HepG2 (cell line): ENCODE measurements at regions not wholly inside any gene's neighbourhood (a gene's known extent, or its start where the extent isn't known, plus 50 kb on each side); places are given as distances from the start of the nearest gene placed in this dataset.

Source experiments
- ATAC-seq: fragments of 200-7000 bp; cut with Tn5 transposase; 3 replicates; pipeline ENCODE4 v1.9.1; 2020; ENCODE audit warnings: mild to moderate bottlenecking, moderate library complexity
- BruUV-seq: library from RNA; stranded (reverse); fragments of 400-500 nt; replicated peaks from 2 replicates; lab custom pipeline; 2021; lab: Mats Ljungman, UMichigan
- CTCF ChIA-PET: fragments of 300-600 bp; formaldehyde crosslinking; extraction: SDS; loops from one replicate; lab custom pipeline; 2021; ENCODE audit warnings: low total read pairs, inconsistent platforms, low intra/inter-chr PET ratio; lab: Yijun Ruan, JAX
- POLR2A ChIA-PET: fragments of 350-600 bp; sonication (Branson Sonifier 250); formaldehyde crosslinking; loops from one replicate; lab custom pipeline; 2020; ENCODE audit warnings: antibody characterized with exemption, inconsistent platforms; lab: Yijun Ruan, JAX
- DNase-seq: peaks from one replicate; pipeline ENCODE4 v3.0.0-alpha.2; 2015; ENCODE audit warnings: low spot score
- FAIRE-seq: peaks from 3 replicates; lab custom pipeline; 2011; peaks lifted over from hg19 to GRCh38; lab: Jason Lieb, UNC
- H2AFZ ChIP-seq: one replicate; pipeline ENCODE4 v1.6.1; 2011; ENCODE audit warnings: low read length, inconsistent platforms
- H3K27ac ChIP-seq: fragments of 300-600 bp; 3 replicates; pipeline ENCODE4 v1.8.0; 2011; ENCODE audit warnings: mixed run types, mild to moderate bottlenecking, mixed read lengths, low read length, inconsistent platforms; ENCODE audit not compliant: insufficient read depth; ENCODE audit errors: extremely low read length
- H3K27me3 ChIP-seq, 2 experiments: fragments of 200-600 bp in 1 of 2; 2 replicates in 1 of 2; 3 replicates in 1 of 2; pipeline versions ENCODE4 v1.6.0 to v1.8.0; 2011; ENCODE audit warnings: low read length in 2 of 2, mild to moderate bottlenecking in 2 of 2, moderate library complexity in 2 of 2, inconsistent platforms in 1 of 2; ENCODE audit not compliant: insufficient read depth in 2 of 2, control insufficient read depth in 1 of 2
- H3K36me3 ChIP-seq, 2 experiments: fragments of 200-600 bp in 1 of 2; replicated peaks in 1 of 2; 2 replicates in 1 of 2; 3 replicates in 1 of 2; pipeline versions ENCODE4 v1.5.1 to v1.8.0; 2011; ENCODE audit warnings: low read length in 2 of 2, inconsistent platforms in 1 of 2; ENCODE audit not compliant: insufficient read depth in 2 of 2, control insufficient read depth in 1 of 2
- H3K4me1 ChIP-seq: 2 replicates; pipeline ENCODE4 v1.5.1; 2012; ENCODE audit warnings: low read length, inconsistent platforms; ENCODE audit not compliant: insufficient read depth
- H3K4me2 ChIP-seq: 2 replicates; pipeline ENCODE4 v1.6.0; 2011; ENCODE audit warnings: low read depth, low read length, inconsistent platforms
- H3K4me3 ChIP-seq, 3 experiments: fragments of 200-600 bp in 1 of 3; sonication (generic), shearing (Covaris generic) in 1 of 3; replicated peaks in 1 of 3; 2 replicates each; pipeline ENCODE4 v1.5.1; 2011 to 2016; ENCODE audit warnings: low read length in 3 of 3, inconsistent platforms in 2 of 3, low read depth in 2 of 3, mild to moderate bottlenecking in 2 of 3, control low read depth in 1 of 3, mixed read lengths in 1 of 3; ENCODE audit not compliant: insufficient read depth in 1 of 3
- H3K79me2 ChIP-seq: one replicate; pipeline ENCODE4 v1.6.1; 2011; ENCODE audit warnings: low read length, inconsistent platforms; ENCODE audit not compliant: insufficient read depth
- H3K9ac ChIP-seq: 2 replicates; pipeline ENCODE4 v1.6.0; 2011; ENCODE audit warnings: mild to moderate bottlenecking, low read depth, low read length, inconsistent platforms; ENCODE audit not compliant: insufficient read depth
- H3K9me3 ChIP-seq: 2 replicates; pipeline ENCODE4 v1.5.1; 2012; ENCODE audit warnings: mild to moderate bottlenecking, low read length
- H4K20me1 ChIP-seq: 2 replicates; pipeline ENCODE4 v1.6.0; 2011; ENCODE audit warnings: inconsistent platforms, mild to moderate bottlenecking, low read length, moderate library complexity; ENCODE audit not compliant: insufficient read depth
- ELF3 ChIP-seq: IDR thresholded peaks from 2 replicates; pipeline ENCODE4 v1.6.1; 2016; ENCODE audit warnings: missing genetic modification reagents, missing compliant biosample characterization
- FOXP4 ChIP-seq: sonication (generic); formaldehyde crosslinking; IDR thresholded peaks from 2 replicates; pipeline ENCODE4 v1.4.0; 2020; ENCODE audit warnings: missing genetic modification reagents
- KAT2B ChIP-seq: fragments of 150-350 bp; IDR thresholded peaks from 2 replicates; pipeline ENCODE4 v1.6.1; 2014; ENCODE audit warnings: low read depth, low read length, borderline replicate concordance
- KIAA2018 ChIP-seq: sonication (generic); formaldehyde crosslinking; IDR thresholded peaks from 2 replicates; pipeline ENCODE4 v1.5.0; 2020; ENCODE audit warnings: mild to moderate bottlenecking, missing genetic modification reagents, borderline replicate concordance
- NCOA5 ChIP-seq: sonication (generic); formaldehyde crosslinking; IDR thresholded peaks from 2 replicates; pipeline ENCODE4 v1.4.0; 2020; ENCODE audit warnings: missing genetic modification reagents
- RNF219 ChIP-seq: sonication (generic); formaldehyde crosslinking; IDR thresholded peaks from 2 replicates; pipeline ENCODE4 v1.5.0; 2020; ENCODE audit warnings: mild to moderate bottlenecking, missing genetic modification reagents
- ZNF20 ChIP-seq: sonication (generic); formaldehyde crosslinking; IDR thresholded peaks from 2 replicates; pipeline ENCODE4 v1.4.0; 2020; ENCODE audit warnings: mild to moderate bottlenecking, moderate library complexity, missing genetic modification reagents
- ZNF615 ChIP-seq: sonication (generic); formaldehyde crosslinking; IDR thresholded peaks from 2 replicates; pipeline ENCODE4 v1.5.0; 2020; ENCODE audit warnings: mild to moderate bottlenecking, missing genetic modification reagents, borderline replicate concordance
- ZNF891 ChIP-seq: sonication (generic); formaldehyde crosslinking; IDR thresholded peaks from 2 replicates; pipeline ENCODE4 v1.5.0; 2020; ENCODE audit warnings: mild to moderate bottlenecking, missing genetic modification reagents
- WGBS: methylation state at CpG from one replicate; pipeline ENCODE4 v1.1.6; 2017; ENCODE audit warnings: low lambda C conversion rate; 5-methylcytosine and 5-hydroxymethylcytosine counted together
- in situ Hi-C: cut with HindIII; loops from 2 replicates; pipeline ENCODE4 v1.10.0; 2017; ENCODE audit warnings: low pct_unique_long_range_greater_than_20kb; ENCODE audit not compliant: extremely low pct_ligation_motif_present
- intact Hi-C: fragments of 100-400 bp; cut with micrococcal nuclease; formaldehyde crosslinking; loops from one replicate; pipeline ENCODE4 v1.10.0; 2022; ENCODE audit not compliant: unreplicated experiment
- TF ChIP-seq, protein P1 (sequence below): sonication (generic); formaldehyde crosslinking; IDR thresholded peaks from 2 replicates; pipeline ENCODE4 v1.4.0; 2020; ENCODE audit warnings: missing genetic modification reagents

DNA sequence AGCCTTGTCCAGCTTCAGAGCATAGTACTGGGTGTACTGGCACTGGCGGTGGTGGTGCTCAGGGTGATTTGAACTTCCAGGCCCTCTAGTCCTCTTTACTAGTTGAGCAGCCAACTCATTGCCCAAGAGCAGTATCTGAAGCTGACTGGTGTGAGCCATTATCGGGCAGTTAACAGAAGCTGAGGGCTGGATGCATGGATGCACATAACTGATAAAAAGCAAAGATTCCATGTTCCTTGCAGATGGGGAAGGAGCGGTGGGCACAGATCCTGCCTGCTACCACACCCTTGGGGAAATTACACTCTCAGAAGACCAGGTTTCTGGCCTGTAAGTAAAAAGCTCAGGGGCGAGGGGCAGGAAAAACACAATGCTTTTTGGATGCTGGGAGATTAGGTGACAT, 499.4 kb upstream of the ARGLU1 start (continued):
- no peak for TF ChIP-seq RNF219
- TF ChIP-seq ZNF891 (CRISPR knock-in tag), result no peak
- no peak for TF ChIP-seq KAT2B
- TF ChIP-seq, protein P1, sequence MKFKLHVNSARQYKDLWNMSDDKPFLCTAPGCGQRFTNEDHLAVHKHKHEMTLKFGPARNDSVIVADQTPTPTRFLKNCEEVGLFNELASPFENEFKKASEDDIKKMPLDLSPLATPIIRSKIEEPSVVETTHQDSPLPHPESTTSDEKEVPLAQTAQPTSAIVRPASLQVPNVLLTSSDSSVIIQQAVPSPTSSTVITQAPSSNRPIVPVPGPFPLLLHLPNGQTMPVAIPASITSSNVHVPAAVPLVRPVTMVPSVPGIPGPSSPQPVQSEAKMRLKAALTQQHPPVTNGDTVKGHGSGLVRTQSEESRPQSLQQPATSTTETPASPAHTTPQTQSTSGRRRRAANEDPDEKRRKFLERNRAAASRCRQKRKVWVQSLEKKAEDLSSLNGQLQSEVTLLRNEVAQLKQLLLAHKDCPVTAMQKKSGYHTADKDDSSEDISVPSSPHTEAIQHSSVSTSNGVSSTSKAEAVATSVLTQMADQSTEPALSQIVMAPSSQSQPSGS (CRISPR knock-in tag), result no peak
- TF ChIP-seq NCOA5 (CRISPR knock-in tag), result no peak
- TF ChIP-seq ZNF615 (CRISPR knock-in tag), result no peak
- no peak for TF ChIP-seq ZNF20 (CRISPR knock-in tag)
- no peak for TF ChIP-seq ELF3

GRCh38 chr13:107066355-107066754, 498.4 kb upstream of the ARGLU1 start:
- BruUV-seq, result no TSS peak
- Histone ChIP-seq H3K9me3 (no peaks in the 10 kb centered on the region; the same call in 1 of the 2 replicates), H2AFZ (no peak overlapping the region), H3K27me3 (no peaks in the 10 kb centered on the region), H3K36me3 (no peaks in the 10 kb centered on the region), H3K27ac (no peak overlapping the region), H3K79me2 (no peaks in the 10 kb centered on the region), H3K9ac (no peak overlapping the region), H3K4me2 (no peak overlapping the region), H3K4me3 (no peak overlapping the region), H4K20me1 (no peaks in the 10 kb centered on the region), H3K4me1 (no peaks in the 10 kb centered on the region)
- intact Hi-C loops, result no loop called here
- POLR2A ChIA-PET, result no interaction called here
- CTCF ChIA-PET, result no interaction called here
- DNase-seq (no peak), ATAC-seq (no peak), FAIRE-seq (no peak)
- in situ Hi-C loops, result no loop called here
- 40% methylated on average over 3 of the region's 3 CpGs for WGBS
- no peak for TF ChIP-seq FOXP4 (CRISPR knock-in tag)
- TF ChIP-seq KIAA2018 (CRISPR knock-in tag), result no peak
